ENCODE measurements at regions not wholly inside any gene's neighbourhood (a gene's known extent, or its start where the extent isn't known, plus 50 kb on each side); places are given as distances from the start of the nearest gene placed in this dataset.
"Not testable (repeated sequence)": the region's sequence is repeated elsewhere in the genome, so short reads cannot be mapped to it uniquely, and the experiment has no call there.

- no peak for DNase-seq (ENCODE audit: low read depth)
Observed at GRCh38 chr5:160479220-160479619, 57.6 kb downstream of the PTTG1 start.

GRCh38 chr5:160479926-160480325 is 58.3 kb downstream of the PTTG1 start:
- DNase-seq (ENCODE audit: low read depth) = peak; percentile 73

GRCh38 chr5:160480652-160481051 is 59.0 kb downstream of the PTTG1 start:
- DNase-seq (ENCODE audit: low read depth) = no peak

GRCh38 chr5:160484678-160485077 is 63.0 kb downstream of the PTTG1 start:
- no peak for DNase-seq (ENCODE audit: low read depth)

GRCh38 chr5:160485364-160485969 is 63.8 kb downstream of the PTTG1 start:
- no peak for DNase-seq (ENCODE audit: low read depth)

- no peak for DNase-seq (ENCODE audit: low read depth)
Observed at GRCh38 chr5:160486573-160486972, 64.9 kb downstream of the PTTG1 start.

- DNase-seq (ENCODE audit: low read depth) = no peak
Observed at GRCh38 chr5:160488394-160489325, 67.0 kb downstream of the PTTG1 start.

- no peak for DNase-seq (ENCODE audit: low read depth)
Observed at GRCh38 chr5:160491438-160491837, 69.8 kb downstream of the PTTG1 start.

GRCh38 chr5:160492565-160492964 is 70.9 kb downstream of the PTTG1 start:
- DNase-seq (ENCODE audit: low read depth) = no peak

GRCh38 chr5:160493806-160494338 is 72.2 kb downstream of the PTTG1 start:
- no peak for DNase-seq (ENCODE audit: low read depth)

- DNase-seq (ENCODE audit: low read depth) = no peak
Observed at GRCh38 chr5:160494451-160494850, 72.8 kb downstream of the PTTG1 start.

GRCh38 chr5:160496334-160496733 is 74.7 kb downstream of the PTTG1 start:
- DNase-seq (ENCODE audit: low read depth) = no peak

GRCh38 chr5:160496784-160497183 is 75.1 kb downstream of the PTTG1 start:
- no peak for DNase-seq (ENCODE audit: low read depth)

GRCh38 chr5:160497878-160498277 is 76.2 kb downstream of the PTTG1 start:
- no peak for DNase-seq (ENCODE audit: low read depth)

GRCh38 chr5:160498441-160499043 is 76.9 kb downstream of the PTTG1 start:
- not testable (repeated sequence) for DNase-seq (ENCODE audit: low read depth)

GRCh38 chr5:160500786-160501779 is 79.4 kb downstream of the PTTG1 start:
- DNase-seq (ENCODE audit: low read depth) = no peak

GRCh38 chr5:160504906-160505305 is 83.3 kb downstream of the PTTG1 start:
- DNase-seq (ENCODE audit: low read depth) = no peak

GRCh38 chr5:160506006-160507004 is 84.7 kb downstream of the PTTG1 start:
- DNase-seq (ENCODE audit: low read depth) = no peak

GRCh38 chr5:160507221-160507721 is 85.6 kb downstream of the PTTG1 start:
- DNase-seq (ENCODE audit: low read depth) = peak; percentile 70

Data from LHCN-M2 (cell line).